HT1080 (cell line): ENCODE measurements at regions not wholly inside any gene's neighbourhood (a gene's known extent, or its start where the extent isn't known, plus 50 kb on each side); places are given as distances from the start of the nearest gene placed in this dataset.

ENCODE experiments used
- DNase-seq: peaks from one replicate; pipeline ENCODE4 v3.0.0-alpha.2; 2015; ENCODE audit warnings: low read depth

- no peak for DNase-seq
These were observed 65.7 kb downstream of the TMEM18 start for GRCh38 chr2:611519-611918.

GRCh38 chr2:610491-610890 lies 66.7 kb downstream of the TMEM18 start:
- no peak for DNase-seq

DNA sequence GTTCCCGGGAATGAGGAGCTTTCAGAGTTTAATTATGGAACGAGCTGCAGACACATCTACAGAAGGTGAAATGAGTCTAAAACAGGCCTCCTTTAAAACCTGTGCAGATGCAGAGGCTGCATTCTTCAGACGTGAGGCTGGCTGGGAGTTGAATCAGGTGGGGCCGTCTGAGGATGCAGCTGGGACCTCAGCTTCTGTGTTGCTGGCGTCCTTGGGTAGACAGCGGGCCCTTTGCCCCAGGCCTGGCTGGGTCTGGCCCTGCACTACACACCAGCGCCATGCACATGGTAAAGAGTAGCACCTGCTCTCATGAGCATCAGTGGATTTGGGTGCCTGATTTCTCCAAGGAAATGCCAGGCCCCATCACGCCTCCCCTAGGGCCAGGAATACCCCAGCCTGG lies 67.3 kb downstream of the TMEM18 start:
- no peak for DNase-seq

GRCh38 chr2:609449-609848 lies 67.8 kb downstream of the TMEM18 start:
- no peak for DNase-seq

- no peak for DNase-seq
These were observed 68.5 kb downstream of the TMEM18 start for GRCh38 chr2:608711-609110.

GRCh38 chr2:608297-608696 lies 68.9 kb downstream of the TMEM18 start:
- no peak for DNase-seq

- no peak for DNase-seq
These were observed 69.5 kb downstream of the TMEM18 start for GRCh38 chr2:607709-608108.

DNA sequence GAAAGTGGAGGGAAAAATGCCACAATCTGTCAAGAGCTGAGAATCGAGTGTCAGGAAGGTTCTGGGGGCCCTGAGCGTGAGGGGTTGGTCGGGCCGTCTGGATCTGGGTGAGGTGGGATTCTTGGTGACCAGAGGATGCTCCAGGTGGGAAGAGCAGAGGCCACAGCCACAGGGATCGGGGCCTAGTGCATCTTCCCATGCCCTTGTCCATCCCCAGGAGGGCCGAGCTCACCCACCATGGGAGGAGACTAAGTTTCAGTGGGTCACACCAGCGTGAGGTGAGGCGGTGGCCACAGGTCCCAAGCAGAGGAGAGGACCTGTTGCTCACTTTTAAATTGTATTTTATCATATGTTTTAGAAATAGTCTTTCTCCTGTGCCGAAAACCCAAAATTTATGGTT lies 70.0 kb downstream of the TMEM18 start:
- DNase-seq = no peak

- no peak for DNase-seq
These were observed 71.3 kb downstream of the TMEM18 start for GRCh38 chr2:605674-606608.

- DNase-seq = no peak
These were observed 72.2 kb downstream of the TMEM18 start for GRCh38 chr2:604854-605524.

- DNase-seq = no peak
These were observed 72.8 kb downstream of the TMEM18 start for GRCh38 chr2:604385-604784.

GRCh38 chr2:603869-604268 lies 73.3 kb downstream of the TMEM18 start:
- no peak for DNase-seq

DNA sequence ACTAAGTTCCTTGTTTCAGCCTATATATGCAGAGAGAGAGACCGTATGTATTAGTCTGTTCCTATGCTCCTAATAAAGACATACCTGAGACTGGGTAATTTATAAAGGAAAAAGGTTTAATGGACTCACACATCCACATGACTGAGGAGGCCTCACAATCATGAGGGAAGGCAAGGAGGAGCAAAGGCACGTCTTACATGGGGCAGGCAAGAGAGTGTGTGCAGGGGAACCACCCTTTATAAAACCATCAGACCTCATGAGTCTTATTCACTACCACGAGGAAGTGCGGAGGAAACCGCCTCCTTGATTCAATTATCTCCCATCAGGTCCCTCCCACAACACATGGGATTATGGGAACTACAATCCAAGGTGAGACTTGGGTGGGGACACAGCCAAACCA lies 73.8 kb downstream of the TMEM18 start:
- no peak for DNase-seq

DNA sequence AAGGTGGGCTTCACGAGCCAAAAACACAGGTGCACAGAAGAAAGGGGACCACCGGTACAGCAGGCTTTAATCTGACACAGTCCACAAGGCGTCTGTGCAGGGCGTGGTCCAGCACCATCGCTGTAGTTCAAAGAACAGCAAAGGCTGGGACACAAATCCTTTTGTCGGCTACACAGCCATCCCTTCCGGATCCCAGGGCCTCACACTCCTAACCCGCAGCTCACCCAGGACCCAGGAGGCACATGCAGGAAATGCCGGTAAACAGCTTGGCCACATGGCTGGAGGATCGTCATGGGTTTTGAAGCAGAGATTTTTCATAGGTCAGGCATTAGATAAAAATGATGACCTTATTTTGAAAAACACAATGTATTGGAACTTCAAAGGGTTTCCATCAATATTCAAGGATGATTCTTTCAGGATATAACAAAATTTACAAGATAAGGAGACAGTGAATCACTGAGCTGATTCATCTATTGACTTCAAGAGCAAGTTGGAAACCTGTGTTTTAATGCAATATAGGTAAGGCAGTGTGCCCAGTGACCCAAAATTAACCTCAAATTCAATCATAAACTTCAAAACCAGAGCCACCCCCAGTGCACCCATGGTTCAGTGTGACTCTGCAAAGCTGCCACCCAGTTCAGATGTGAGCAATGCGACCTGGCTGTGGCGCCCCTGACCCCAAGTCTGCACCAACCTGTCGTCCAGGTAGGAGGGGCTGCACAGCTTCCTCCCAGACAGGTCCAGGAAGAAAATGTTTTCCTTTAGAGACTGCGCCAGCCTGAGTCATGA lies 74.4 kb downstream of the TMEM18 start:
- DNase-seq = no peak

GRCh38 chr2:601806-602455 lies 75.3 kb downstream of the TMEM18 start:
- no peak for DNase-seq

- DNase-seq = no peak
These were observed 75.9 kb downstream of the TMEM18 start for GRCh38 chr2:601387-601698.

GRCh38 chr2:600542-601386 lies 76.4 kb downstream of the TMEM18 start:
- DNase-seq = no peak

DNA sequence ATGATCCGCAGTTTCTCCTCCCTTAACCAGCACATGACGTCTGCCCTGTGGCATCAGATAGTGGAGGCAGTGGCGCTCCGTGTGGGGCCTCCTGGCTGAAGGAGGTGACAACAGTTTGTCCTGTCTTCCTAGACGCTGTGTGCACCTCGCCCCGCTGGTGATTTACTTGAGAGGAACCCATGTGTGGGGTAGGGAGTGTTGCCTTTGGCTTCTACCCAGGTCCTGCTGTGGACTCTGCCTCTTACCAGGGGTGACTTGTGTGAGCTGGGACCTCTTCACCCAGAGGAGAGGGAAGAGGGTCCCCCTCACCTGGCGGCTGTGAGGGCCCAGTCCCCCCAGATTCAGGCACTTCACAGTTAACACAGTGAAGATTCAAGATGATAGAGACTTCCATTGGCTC lies 77.6 kb downstream of the TMEM18 start:
- no peak for DNase-seq

DNA sequence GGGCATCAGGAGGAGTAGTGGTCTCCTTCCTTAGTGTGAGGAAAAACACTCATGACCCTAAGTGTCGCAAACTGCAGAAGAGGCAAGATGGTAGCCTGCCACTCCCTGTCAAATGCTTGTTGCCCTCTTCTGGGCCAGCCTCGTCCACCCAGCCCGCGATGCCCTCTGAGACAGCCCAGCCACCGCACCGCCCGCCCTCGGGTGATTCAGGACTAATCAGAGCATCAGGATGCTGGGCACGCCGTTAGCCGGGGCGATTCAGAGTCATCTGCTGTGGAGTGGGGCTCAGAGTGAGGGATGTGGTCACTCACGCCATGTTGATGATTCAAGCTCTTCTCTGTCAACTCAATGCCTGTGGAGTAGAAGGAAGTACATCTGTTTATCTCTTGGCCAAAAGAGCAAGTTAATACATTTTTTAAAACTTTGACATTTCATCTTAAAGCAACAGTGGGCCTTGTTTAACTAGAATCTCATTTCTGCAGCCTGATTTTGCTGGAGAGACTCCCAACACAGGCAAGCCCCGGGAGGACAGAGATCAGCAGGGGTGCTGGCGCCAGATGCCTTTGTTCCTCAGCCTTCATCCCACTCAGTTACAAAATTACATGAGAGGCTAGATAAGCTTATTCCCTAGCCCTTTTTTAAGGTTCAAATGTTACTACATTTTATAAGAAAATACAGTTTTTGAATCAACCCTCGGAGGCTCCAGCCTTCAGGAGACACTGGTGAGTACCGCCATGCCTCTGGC lies 79.0 kb downstream of the TMEM18 start:
- peak; percentile 79 for DNase-seq
